GM13976 (cell line): ENCODE measurements at regions not wholly inside any gene's neighbourhood (a gene's known extent, or its start where the extent isn't known, plus 50 kb on each side); places are given as distances from the start of the nearest gene placed in this dataset.
"Not testable (repeated sequence)": the region's sequence is repeated elsewhere in the genome, so short reads cannot be mapped to it uniquely, and the experiment has no call there.

Experiments
- DNase-seq: peaks from one replicate; pipeline ENCODE4 v3.0.0; 2012; ENCODE audit warnings: low spot score
- CTCF ChIP-seq: IDR thresholded peaks from 2 replicates; pipeline ENCODE4 v1.5.1; 2012; ENCODE audit warnings: borderline replicate concordance, mild to moderate bottlenecking; ENCODE audit not compliant: insufficient read depth; ENCODE audit errors: extremely low read depth, missing control alignments, control extremely low read depth
- in situ Hi-C: fragments of 300-500 bp; cut with MboI; formaldehyde crosslinking; loops from one replicate; pipeline ENCODE4 v1.12.0; 2022; ENCODE audit warnings: low sequenced_read_pairs, mixed read lengths, inconsistent platforms; ENCODE audit not compliant: unreplicated experiment

GRCh38 chr6:121557146-121557940 is 121.9 kb downstream of the GJA1 start:
- no peak for TF ChIP-seq CTCF
- DNase-seq, result no peak
- in situ Hi-C loops, result no loop called here

- no peak for TF ChIP-seq CTCF
- in situ Hi-C loops, result no loop called here
- no peak for DNase-seq
These were observed 124.3 kb downstream of the GJA1 start for GRCh38 chr6:121559611-121560269.

- in situ Hi-C loops, result no loop called here
- no peak for TF ChIP-seq CTCF
- no peak for DNase-seq
These were observed 125.0 kb downstream of the GJA1 start for GRCh38 chr6:121560476-121560875.

- in situ Hi-C loops, result no loop called here
- no peak for DNase-seq
- TF ChIP-seq CTCF, result no peak
These were observed 127.8 kb downstream of the GJA1 start for GRCh38 chr6:121563286-121563685.

- in situ Hi-C loops, result not testable (repeated sequence)
These were observed 129.1 kb downstream of the GJA1 start for GRCh38 chr6:121564529-121564928.

GRCh38 chr6:121571455-121571854 is 136.0 kb downstream of the GJA1 start:
- no peak for TF ChIP-seq CTCF
- DNase-seq, result no peak
- in situ Hi-C loops, result no loop called here

More at GRCh38 chr6:121564529-121564928, 129.1 kb downstream of the GJA1 start:
- not testable (repeated sequence) for DNase-seq

- no peak for DNase-seq
- TF ChIP-seq CTCF, result no peak
- in situ Hi-C loops, result no loop called here
These were observed 138.0 kb downstream of the GJA1 start for GRCh38 chr6:121573481-121573880.
